Astrocyte (in vitro differentiated cells and primary cell): ENCODE measurements at regions not wholly inside any gene's neighbourhood (a gene's known extent, or its start where the extent isn't known, plus 50 kb on each side); places are given as distances from the start of the nearest gene placed in this dataset.

Source experiments
- DNase-seq: peaks from one replicate; pipeline ENCODE4 v3.0.0-alpha.2; 2010; ENCODE audit warnings: low read depth
- FAIRE-seq: peaks from 2 replicates; lab custom pipeline; 2011; peaks lifted over from hg19 to GRCh38; lab: Jason Lieb, UNC
- H2AFZ ChIP-seq: 2 replicates; pipeline ENCODE4 v1.6.0; 2012; ENCODE audit warnings: low read depth, low read length, inconsistent platforms
- H3K27ac ChIP-seq: 2 replicates; pipeline ENCODE4 v1.5.1; 2011; ENCODE audit warnings: low read depth, low read length, inconsistent platforms
- H3K27me3 ChIP-seq: 2 replicates; pipeline ENCODE4 v1.6.0; 2011; ENCODE audit warnings: low read length, inconsistent platforms; ENCODE audit not compliant: insufficient read depth
- H3K36me3 ChIP-seq: 2 replicates; pipeline ENCODE4 v1.5.1; 2011; ENCODE audit warnings: low read length, inconsistent platforms; ENCODE audit not compliant: insufficient read depth
- H3K4me1 ChIP-seq: 2 replicates; pipeline ENCODE4 v1.5.1; 2011; ENCODE audit warnings: low read length, inconsistent platforms; ENCODE audit not compliant: insufficient read depth
- H3K4me2 ChIP-seq: 2 replicates; pipeline ENCODE4 v1.6.0; 2012; ENCODE audit warnings: low read length, inconsistent platforms
- H3K4me3 ChIP-seq: 2 replicates; pipeline ENCODE4 v1.5.1; 2011; ENCODE audit warnings: low read depth, mild to moderate bottlenecking, low read length, inconsistent platforms; ENCODE audit not compliant: insufficient read depth
- H3K79me2 ChIP-seq: 2 replicates; pipeline ENCODE4 v1.6.0; 2012; ENCODE audit warnings: mild to moderate bottlenecking, low read length, inconsistent platforms; ENCODE audit not compliant: insufficient read depth
- H3K9ac ChIP-seq: 2 replicates; pipeline ENCODE4 v1.6.0; 2012; ENCODE audit warnings: mild to moderate bottlenecking, low read length, inconsistent platforms
- H3K9me3 ChIP-seq: 2 replicates; pipeline ENCODE4 v1.5.1; 2012; ENCODE audit warnings: low read depth, mild to moderate bottlenecking, low read length, inconsistent platforms; ENCODE audit not compliant: insufficient read depth
- H4K20me1 ChIP-seq: 2 replicates; pipeline ENCODE4 v1.6.0; 2012; ENCODE audit warnings: low read length, inconsistent platforms; ENCODE audit not compliant: insufficient read depth
- H3K27ac Mint-ChIP-seq: one replicate; pipeline ENCODE4 v1.8.0; 2021; ENCODE audit warnings: mild to moderate bottlenecking, mixed read lengths; ENCODE audit not compliant: unreplicated experiment
- H3K27me3 Mint-ChIP-seq: one replicate; pipeline ENCODE4 v1.8.0; 2021; ENCODE audit warnings: low read depth, mixed read lengths; ENCODE audit not compliant: unreplicated experiment
- H3K36me3 Mint-ChIP-seq: one replicate; pipeline ENCODE4 v1.8.0; 2021; ENCODE audit warnings: low read depth, mixed read lengths; ENCODE audit not compliant: unreplicated experiment
- H3K4me1 Mint-ChIP-seq: one replicate; pipeline ENCODE4 v1.8.0; 2021; ENCODE audit warnings: low read depth, mixed read lengths; ENCODE audit not compliant: unreplicated experiment
- H3K4me3 Mint-ChIP-seq: one replicate; pipeline ENCODE4 v1.8.0; 2021; ENCODE audit warnings: mild to moderate bottlenecking, moderate library complexity, mixed read lengths; ENCODE audit not compliant: unreplicated experiment
- H3K9me3 Mint-ChIP-seq: one replicate; pipeline ENCODE4 v1.8.0; 2021; ENCODE audit warnings: mild to moderate bottlenecking, mixed read lengths; ENCODE audit not compliant: unreplicated experiment
- EZH2 ChIP-seq: IDR thresholded peaks from 2 replicates; pipeline ENCODE4 v1.6.1; 2012; ENCODE audit warnings: mild to moderate bottlenecking, low read length, inconsistent platforms; ENCODE audit not compliant: insufficient read depth
- TF ChIP-seq, protein P1 (sequence below): IDR thresholded peaks from 2 replicates; pipeline ENCODE4 v1.5.1; 2011; ENCODE audit warnings: low read depth, mild to moderate bottlenecking, inconsistent platforms, low read length, moderate library complexity; ENCODE audit not compliant: insufficient read depth

GRCh38 chr20:6954219-6954618, 186.7 kb downstream of the BMP2 start:
- no peak overlapping the region for H3K9ac ChIP-seq
- no peak for FAIRE-seq
- Mint-ChIP-seq H3K4me1 (peaks cover 11% of the 10 kb centered on the region), H3K27me3 (no peaks in the 10 kb centered on the region), H3K4me3 (no peak overlapping the region), H3K9me3 (peaks cover 5% of the 10 kb centered on the region), H3K36me3 (peaks cover 2% of the 10 kb centered on the region), H3K27ac (no peak overlapping the region)
- H3K9me3 ChIP-seq = no peaks in the 10 kb centered on the region
- no peaks in the 10 kb centered on the region for H3K27me3 ChIP-seq
- no peak for TF ChIP-seq EZH2
- TF ChIP-seq, protein P1, sequence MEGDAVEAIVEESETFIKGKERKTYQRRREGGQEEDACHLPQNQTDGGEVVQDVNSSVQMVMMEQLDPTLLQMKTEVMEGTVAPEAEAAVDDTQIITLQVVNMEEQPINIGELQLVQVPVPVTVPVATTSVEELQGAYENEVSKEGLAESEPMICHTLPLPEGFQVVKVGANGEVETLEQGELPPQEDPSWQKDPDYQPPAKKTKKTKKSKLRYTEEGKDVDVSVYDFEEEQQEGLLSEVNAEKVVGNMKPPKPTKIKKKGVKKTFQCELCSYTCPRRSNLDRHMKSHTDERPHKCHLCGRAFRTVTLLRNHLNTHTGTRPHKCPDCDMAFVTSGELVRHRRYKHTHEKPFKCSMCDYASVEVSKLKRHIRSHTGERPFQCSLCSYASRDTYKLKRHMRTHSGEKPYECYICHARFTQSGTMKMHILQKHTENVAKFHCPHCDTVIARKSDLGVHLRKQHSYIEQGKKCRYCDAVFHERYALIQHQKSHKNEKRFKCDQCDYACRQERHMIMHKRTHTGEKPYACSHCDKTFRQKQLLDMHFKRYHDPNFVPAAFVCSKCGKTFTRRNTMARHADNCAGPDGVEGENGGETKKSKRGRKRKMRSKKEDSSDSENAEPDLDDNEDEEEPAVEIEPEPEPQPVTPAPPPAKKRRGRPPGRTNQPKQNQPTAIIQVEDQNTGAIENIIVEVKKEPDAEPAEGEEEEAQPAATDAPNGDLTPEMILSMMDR = no peak
- no peak overlapping the region for H3K4me3 ChIP-seq
- H4K20me1 ChIP-seq = no peaks in the 10 kb centered on the region
- H3K4me1 ChIP-seq = no peaks in the 10 kb centered on the region
- no peaks in the 10 kb centered on the region for H3K79me2 ChIP-seq
- no peak overlapping the region for H3K4me2 ChIP-seq
- no peak overlapping the region for H2AFZ ChIP-seq
- H3K27ac ChIP-seq = no peak overlapping the region
- DNase-seq = no peak
- no peaks in the 10 kb centered on the region for H3K36me3 ChIP-seq

- no peak overlapping the region for H2AFZ ChIP-seq
Measured at GRCh38 chr20:6956056-6956455, 188.6 kb downstream of the BMP2 start.

GRCh38 chr20:6956574-6956973, 189.1 kb downstream of the BMP2 start:
- Histone ChIP-seq H3K36me3 (no peaks in the 10 kb centered on the region), H3K9me3 (no peaks in the 10 kb centered on the region), H2AFZ (no peak overlapping the region), H3K79me2 (no peaks in the 10 kb centered on the region), H3K9ac (no peak overlapping the region), H4K20me1 (no peaks in the 10 kb centered on the region), H3K4me3 (no peak overlapping the region), H3K4me1 (no peaks in the 10 kb centered on the region), H3K4me2 (peak overlapping the region; percentile 9), H3K27me3 (no peaks in the 10 kb centered on the region), H3K27ac (no peak overlapping the region)
- Mint-ChIP-seq H3K27ac (no peak overlapping the region), H3K27me3 (no peaks in the 10 kb centered on the region), H3K9me3 (peaks cover 1% of the 10 kb centered on the region), H3K4me3 (no peak overlapping the region), H3K4me1 (peaks cover 11% of the 10 kb centered on the region), H3K36me3 (no peaks in the 10 kb centered on the region)
- no peak for FAIRE-seq
- no peak for TF ChIP-seq EZH2
- TF ChIP-seq, protein P1 = no peak
- DNase-seq = peak; percentile 65

More at GRCh38 chr20:6956056-6956455, 188.6 kb downstream of the BMP2 start:
- no peak for TF ChIP-seq EZH2
- TF ChIP-seq, protein P1 = no peak
- Histone ChIP-seq H3K36me3 (no peaks in the 10 kb centered on the region), H3K4me2 (peak overlapping the region; percentile 9), H3K79me2 (no peaks in the 10 kb centered on the region), H4K20me1 (no peaks in the 10 kb centered on the region), H3K9ac (no peak overlapping the region), H3K9me3 (no peaks in the 10 kb centered on the region), H3K4me3 (no peak overlapping the region), H3K27ac (no peak overlapping the region), H3K27me3 (no peaks in the 10 kb centered on the region), H3K4me1 (no peaks in the 10 kb centered on the region)
- H3K27me3 Mint-ChIP-seq = no peaks in the 10 kb centered on the region
- no peaks in the 10 kb centered on the region for H3K36me3 Mint-ChIP-seq
- no peak overlapping the region for H3K27ac Mint-ChIP-seq
- no peak for DNase-seq
- FAIRE-seq = no peak
- no peak overlapping the region for H3K4me3 Mint-ChIP-seq
- peaks cover 3% of the 10 kb centered on the region for H3K9me3 Mint-ChIP-seq
- H3K4me1 Mint-ChIP-seq = peaks cover 11% of the 10 kb centered on the region
